ENCODE measurements at regions not wholly inside any gene's neighbourhood (a gene's known extent, or its start where the extent isn't known, plus 50 kb on each side); places are given as distances from the start of the nearest gene placed in this dataset.

DNA sequence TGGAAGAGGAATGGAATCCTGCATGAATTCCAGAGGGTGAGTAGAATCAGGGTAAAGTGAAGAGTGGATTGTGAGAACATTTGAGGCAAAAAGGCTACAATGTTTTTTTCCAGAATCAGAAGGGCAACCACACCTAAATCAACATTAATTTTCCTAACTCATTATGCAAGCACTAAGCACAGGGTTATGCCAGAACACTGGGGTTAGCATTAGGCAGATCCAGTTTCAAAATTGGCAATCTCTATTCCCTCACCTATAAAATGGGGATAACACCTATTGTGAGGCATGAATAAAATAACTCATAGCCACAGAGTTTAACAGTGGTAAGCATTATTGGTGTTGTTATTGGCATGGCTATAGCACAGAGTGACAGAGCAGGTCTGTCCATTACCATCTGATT is 378.6 kb upstream of the FAT3 start:
- TF ChIP-seq CTCF (conservative IDR thresholded peaks at IDR 0.05 in 1 of 2, IDR thresholded peaks at IDR 0.05 in 1 of 2; ENCODE audit: extremely low read depth in 1 of 2, insufficient read depth in 1 of 2, low read depth in 1 of 2, low read length in 2 of 2) (no peak), EZH2 (IDR thresholded peaks at IDR 0.05; ENCODE audit: borderline replicate concordance, low read length) (no peak)
